Activated CD8-positive, alpha-beta T cell treated with anti-CD3 and anti-CD28 coated beads for 36 hours (primary cell): ENCODE measurements at regions not wholly inside any gene's neighbourhood (a gene's known extent, or its start where the extent isn't known, plus 50 kb on each side); places are given as distances from the start of the nearest gene placed in this dataset.

Experiments
- ATAC-seq: fragments of 200-7000 bp; cut with Tn5 transposase; one replicate; pipeline ENCODE4 v1.10.0; 2021; ENCODE audit warnings: mild to moderate bottlenecking, moderate library complexity
- CTCF ChIA-PET: fragments of 350-600 bp; sonication (Branson Sonifier 250); formaldehyde crosslinking; loops from one replicate; lab custom pipeline; 2021; ENCODE audit warnings: antibody characterized with exemption; lab: Charles Lee
- POLR2A ChIA-PET: fragments of 350-600 bp; sonication (Branson Sonifier 250); formaldehyde crosslinking; loops from one replicate; lab custom pipeline; 2021; ENCODE audit warnings: antibody characterized with exemption; lab: Charles Lee
- DNase-seq: peaks from one replicate; pipeline ENCODE4 v3.0.0-alpha.2; 2020
- H3K27ac Mint-ChIP-seq: one replicate; pipeline ENCODE4 v1.8.0; 2021; ENCODE audit warnings: mild to moderate bottlenecking, mixed read lengths
- H3K27me3 Mint-ChIP-seq: one replicate; pipeline ENCODE4 v1.8.0; 2021; ENCODE audit warnings: mixed read lengths
- H3K36me3 Mint-ChIP-seq: one replicate; pipeline ENCODE4 v1.8.0; 2021; ENCODE audit warnings: low read depth, mixed read lengths
- H3K4me1 Mint-ChIP-seq: one replicate; pipeline ENCODE4 v1.8.0; 2021; ENCODE audit warnings: low read depth, mixed read lengths
- H3K4me3 Mint-ChIP-seq: one replicate; pipeline ENCODE4 v1.8.0; 2021; ENCODE audit warnings: mild to moderate bottlenecking, moderate library complexity, mixed read lengths
- H3K9me3 Mint-ChIP-seq: one replicate; pipeline ENCODE4 v1.8.0; 2021; ENCODE audit warnings: mixed read lengths
- CTCF ChIP-seq: fragments of 200-600 bp; IDR thresholded peaks from one replicate; pipeline ENCODE4 v1.8.0; 2022; ENCODE audit warnings: antibody characterized with exemption, mild to moderate bottlenecking
- intact Hi-C: fragments of 100-400 bp; cut with micrococcal nuclease; formaldehyde crosslinking; loops from one replicate; pipeline ENCODE4 v1.10.0; 2022

GRCh38 chr3:184655597-184655996, 56.3 kb downstream of the MAGEF1 start:
- H3K4me3 Mint-ChIP-seq, result no peak overlapping the region
- H3K4me1 Mint-ChIP-seq, result peaks cover 7% of the 10 kb centered on the region
- no peaks in the 10 kb centered on the region for H3K36me3 Mint-ChIP-seq
- no peaks in the 10 kb centered on the region for H3K27me3 Mint-ChIP-seq
- no peak for TF ChIP-seq CTCF
- ChIA-PET CTCF (interaction anchor here (1.2 to 1.6 kb wide), 2 partner anchors 14 to 94 kb away, joined by 3 to 4 read pairs; partner anchors contain the start of gene EPHB3), POLR2A (interaction anchor here (0.9 kb wide), 1 partner anchor 90 kb away, joined by 3 read pairs; no protein-coding TSS in a partner anchor)
- DNase-seq (no peak), ATAC-seq (no peak)
- H3K9me3 Mint-ChIP-seq, result no peaks in the 10 kb centered on the region
- intact Hi-C loops, result no loop called here
- H3K27ac Mint-ChIP-seq, result no peak overlapping the region

GRCh38 chr3:184654375-184654774, 57.5 kb downstream of the MAGEF1 start:
- intact Hi-C loops, result no loop called here
- Mint-ChIP-seq H3K36me3 (no peaks in the 10 kb centered on the region), H3K4me3 (no peak overlapping the region), H3K27ac (no peak overlapping the region), H3K4me1 (peaks cover 7% of the 10 kb centered on the region), H3K9me3 (no peaks in the 10 kb centered on the region), H3K27me3 (no peaks in the 10 kb centered on the region)
- ChIA-PET CTCF (interaction anchor here (1.6 kb wide), 1 partner anchor 93 kb away, joined by 4 read pairs; the partner anchor contains the start of gene EPHB3), POLR2A (no interaction called here)
- ATAC-seq (no peak), DNase-seq (no peak)
- TF ChIP-seq CTCF, result no peak

- Mint-ChIP-seq H3K4me1 (peaks cover 6% of the 10 kb centered on the region), H3K9me3 (no peaks in the 10 kb centered on the region), H3K4me3 (no peak overlapping the region), H3K27ac (no peak overlapping the region), H3K27me3 (no peaks in the 10 kb centered on the region), H3K36me3 (no peaks in the 10 kb centered on the region)
- intact Hi-C loops, result no loop called here
- CTCF ChIA-PET, result no interaction called here
- DNase-seq (no peak), ATAC-seq (no peak)
- no peak for TF ChIP-seq CTCF
- POLR2A ChIA-PET, result no interaction called here
These were observed 59.4 kb downstream of the MAGEF1 start for GRCh38 chr3:184652465-184652864.

GRCh38 chr3:184651904-184652303, 60.0 kb downstream of the MAGEF1 start:
- no peak overlapping the region for H3K27ac Mint-ChIP-seq
- H3K9me3 Mint-ChIP-seq, result no peaks in the 10 kb centered on the region
- ChIA-PET CTCF (no interaction called here), POLR2A (no interaction called here)
- H3K4me3 Mint-ChIP-seq, result no peak overlapping the region
- TF ChIP-seq CTCF, result no peak
- H3K27me3 Mint-ChIP-seq, result no peaks in the 10 kb centered on the region
- H3K4me1 Mint-ChIP-seq, result peaks cover under 1% of the 10 kb centered on the region
- intact Hi-C loops, result no loop called here
- H3K36me3 Mint-ChIP-seq, result no peaks in the 10 kb centered on the region
- DNase-seq (no peak), ATAC-seq (no peak)

- Mint-ChIP-seq H3K4me3 (no peak overlapping the region), H3K4me1 (no peaks in the 10 kb centered on the region), H3K27me3 (no peaks in the 10 kb centered on the region), H3K9me3 (no peaks in the 10 kb centered on the region), H3K36me3 (no peaks in the 10 kb centered on the region), H3K27ac (no peak overlapping the region)
- intact Hi-C loops, result no loop called here
- CTCF ChIA-PET, result no interaction called here
- no peak for ATAC-seq
- no peak for TF ChIP-seq CTCF
- DNase-seq, result no peak
- POLR2A ChIA-PET, result no interaction called here
These were observed 63.2 kb downstream of the MAGEF1 start for GRCh38 chr3:184648636-184649035.
